HCT116 (cell line): ENCODE measurements at regions not wholly inside any gene's neighbourhood (a gene's known extent, or its start where the extent isn't known, plus 50 kb on each side); places are given as distances from the start of the nearest gene placed in this dataset.

ENCODE experiments used
- ATAC-seq: fragments of 200-7000 bp; cut with Tn5 transposase; 2 replicates; pipeline ENCODE4 v1.9.1; 2020; ENCODE audit warnings: mild to moderate bottlenecking, moderate library complexity
- BruUV-seq: library from RNA; stranded (reverse); fragments of 400-500 nt; replicated peaks from 2 replicates; lab custom pipeline; 2021; lab: Mats Ljungman, UMichigan
- CTCF ChIA-PET: fragments of 300-600 bp; sonication (Branson Sonifier 250); formaldehyde crosslinking; loops from one replicate; lab custom pipeline; 2021; ENCODE audit warnings: antibody characterized with exemption; lab: Charles Lee
- POLR2A ChIA-PET: fragments of 300-600, 350-600 bp; sonication (Branson Sonifier 250); formaldehyde crosslinking; loops from one replicate; lab custom pipeline; 2021; ENCODE audit warnings: antibody characterized with exemption; lab: Charles Lee
- RAD21 ChIA-PET, 2 experiments: fragments of 300-600 bp; sonication (Branson Sonifier 250); formaldehyde crosslinking; loops; one replicate each; lab custom pipeline; 2023; ENCODE audit warnings: low total read pairs in 2 of 2; ENCODE audit not compliant: uncharacterized antibody in 2 of 2, unreplicated experiment in 2 of 2, low non-redundant PET in 1 of 2; lab: Charles Lee
- DNase-seq: peaks from one replicate; pipeline ENCODE4 v3.0.0-alpha.2; 2010; ENCODE audit warnings: low read depth, low spot score
- H2AFZ ChIP-seq: fragments of 200-600 bp; shearing (Covaris generic), sonication (generic); 2 replicates; pipeline ENCODE4 v1.6.1; 2017; ENCODE audit warnings: low read depth, mixed run types, mixed read lengths, antibody characterized with exemption, low read length; ENCODE audit not compliant: poor library complexity, severe bottlenecking
- H3K27ac ChIP-seq: 2 replicates; pipeline ENCODE4 v1.5.1; 2012; ENCODE audit warnings: low read depth, low read length
- H3K27me3 ChIP-seq: fragments of 200-600 bp; sonication (generic); 2 replicates; pipeline ENCODE4 v1.6.1; 2016; ENCODE audit warnings: mixed run types, low read length, mixed read lengths; ENCODE audit not compliant: insufficient read depth
- H3K36me3 ChIP-seq, 2 experiments: fragments of 200-500 bp in 1 of 2; fragments of 200-600 bp in 1 of 2; sonication (Bioruptor generic) in 1 of 2; sonication (generic) in 1 of 2; 2 replicates each; pipeline versions ENCODE4 v1.5.1 to v1.6.1; 2014 to 2016; ENCODE audit warnings: low read length in 2 of 2, inconsistent platforms in 1 of 2, mixed read lengths in 1 of 2, mixed run types in 1 of 2; ENCODE audit not compliant: insufficient read depth in 2 of 2, control insufficient read depth in 1 of 2
- H3K4me1 ChIP-seq, 2 experiments: fragments of 200-600 bp in 1 of 2; sonication (generic) in 1 of 2; 2 replicates each; pipeline versions ENCODE4 v1.5.1 to v1.6.1; 2012 to 2017; ENCODE audit warnings: low read length in 2 of 2, inconsistent platforms in 1 of 2, mild to moderate bottlenecking in 1 of 2, mixed read lengths in 1 of 2, mixed run types in 1 of 2, moderate library complexity in 1 of 2; ENCODE audit not compliant: insufficient read depth in 2 of 2, control insufficient read depth in 1 of 2
- H3K4me2 ChIP-seq: fragments of 200-600 bp; sonication (generic); 2 replicates; pipeline ENCODE4 v1.6.1; 2017; ENCODE audit warnings: mixed run types, low read length, mixed read lengths
- H3K4me3 ChIP-seq, 2 experiments: fragments of 200-600 bp in 1 of 2; sonication (generic) in 1 of 2; replicated peaks in 1 of 2; 2 replicates each; pipeline ENCODE4 v1.5.1; 2011 to 2016; ENCODE audit warnings: low read length in 2 of 2, control low read depth in 1 of 2, low read depth in 1 of 2, mild to moderate bottlenecking in 1 of 2, mixed read lengths in 1 of 2, mixed run types in 1 of 2
- H3K79me2 ChIP-seq: fragments of 200-600 bp; sonication (generic); 2 replicates; pipeline ENCODE4 v1.6.1; 2017; ENCODE audit warnings: mild to moderate bottlenecking, mixed run types, low read length, moderate library complexity, mixed read lengths; ENCODE audit not compliant: insufficient read depth
- H3K9ac ChIP-seq: fragments of 200-600 bp; sonication (generic); 2 replicates; pipeline ENCODE4 v1.6.1; 2016; ENCODE audit warnings: low read length, mixed read lengths
- H3K9me2 ChIP-seq: fragments of 200-600 bp; sonication (generic), shearing (Covaris generic); 2 replicates; pipeline ENCODE4 v1.6.1; 2017; ENCODE audit warnings: mixed run types, mild to moderate bottlenecking, moderate library complexity; ENCODE audit not compliant: insufficient read depth
- H3K9me3 ChIP-seq, 2 experiments: fragments of 200-500 bp in 1 of 2; fragments of 200-600 bp in 1 of 2; sonication (Bioruptor generic) in 1 of 2; sonication (generic) in 1 of 2; 2 replicates each; pipeline ENCODE4 v1.6.1; 2014 to 2017; ENCODE audit warnings: low read length in 2 of 2, mixed read lengths in 2 of 2, inconsistent platforms in 1 of 2, low read depth in 1 of 2, mild to moderate bottlenecking in 1 of 2, mixed run types in 1 of 2, moderate library complexity in 1 of 2; ENCODE audit not compliant: control insufficient read depth in 1 of 2, insufficient read depth in 1 of 2
- H4K20me1 ChIP-seq: fragments of 200-600 bp; sonication (generic), shearing (Covaris generic); 2 replicates; pipeline ENCODE4 v1.6.1; 2017; ENCODE audit warnings: mixed run types, mild to moderate bottlenecking, moderate library complexity; ENCODE audit not compliant: insufficient read depth
- ATF3 ChIP-seq: IDR thresholded peaks from 2 replicates; pipeline ENCODE4 v1.6.1; 2012
- CBX3 ChIP-seq: IDR thresholded peaks from 2 replicates; pipeline ENCODE4 v1.6.1; 2012; ENCODE audit warnings: low read depth
- EGR1 ChIP-seq: IDR thresholded peaks from 2 replicates; pipeline ENCODE4 v1.6.1; 2012; ENCODE audit warnings: low read depth
- ELF1 ChIP-seq: IDR thresholded peaks from 2 replicates; pipeline ENCODE4 v1.6.1; 2012; ENCODE audit warnings: low read depth, borderline replicate concordance
- EZH2 ChIP-seq: fragments of 200-600 bp; sonication (generic); IDR thresholded peaks from 2 replicates; pipeline ENCODE4 v1.6.1; 2017; ENCODE audit warnings: antibody characterized with exemption, mixed run types
- EZH2phosphoT487 ChIP-seq: fragments of 200-600 bp; IDR thresholded peaks from 2 replicates; pipeline ENCODE4 v1.6.1; 2018; ENCODE audit warnings: antibody characterized with exemption, borderline replicate concordance
- FOSL1 ChIP-seq: IDR thresholded peaks from 2 replicates; pipeline ENCODE4 v1.6.1; 2012; ENCODE audit warnings: low read depth
- MAX ChIP-seq: IDR thresholded peaks from 2 replicates; pipeline ENCODE4 v1.6.1; 2012
- POLR2A ChIP-seq: IDR thresholded peaks from 2 replicates; pipeline ENCODE4 v1.7.0; 2011; ENCODE audit warnings: borderline replicate concordance; ENCODE audit not compliant: insufficient read depth, insufficient read length; ENCODE audit errors: extremely low read depth
- POLR2AphosphoS5 ChIP-seq: IDR thresholded peaks from 2 replicates; pipeline ENCODE4 v1.6.1; 2011; ENCODE audit warnings: mild to moderate bottlenecking, low read depth, low read length, moderate library complexity
- RAD21 ChIP-seq: IDR thresholded peaks from 2 replicates; pipeline ENCODE4 v1.6.1; 2012; ENCODE audit warnings: low read depth, mild to moderate bottlenecking
- REST ChIP-seq: IDR thresholded peaks from 2 replicates; pipeline ENCODE4 v1.6.1; 2012; ENCODE audit warnings: low read depth
- SIN3A ChIP-seq: IDR thresholded peaks from 2 replicates; pipeline ENCODE4 v1.6.1; 2012; ENCODE audit warnings: low read depth
- SRF ChIP-seq: IDR thresholded peaks from 2 replicates; pipeline ENCODE4 v1.6.1; 2012; ENCODE audit warnings: low read depth
- TCF7L2 ChIP-seq: IDR thresholded peaks from 2 replicates; pipeline ENCODE4 v1.7.0; 2011; ENCODE audit warnings: borderline replicate concordance, inconsistent platforms; ENCODE audit not compliant: insufficient read depth, insufficient read length; ENCODE audit errors: extremely low read depth
- YY1 ChIP-seq: IDR thresholded peaks from 2 replicates; pipeline ENCODE4 v1.6.1; 2011; ENCODE audit warnings: low read length, low read depth, moderate library complexity, mild to moderate bottlenecking; ENCODE audit not compliant: insufficient replicate concordance; ENCODE audit errors: extremely low read depth
- ZBTB33 ChIP-seq: IDR thresholded peaks from 2 replicates; pipeline ENCODE4 v1.6.1; 2011; ENCODE audit warnings: mild to moderate bottlenecking, low read length, moderate library complexity; ENCODE audit not compliant: insufficient replicate concordance; ENCODE audit errors: extremely low read depth
- ZFX ChIP-seq: fragments of 450-650 bp; IDR thresholded peaks from 2 replicates; pipeline ENCODE4 v1.6.1; 2017
- intact Hi-C: fragments of 100-400 bp; cut with micrococcal nuclease; formaldehyde crosslinking; loops from 2 replicates; pipeline ENCODE4 v1.10.0; 2022

GRCh38 chr17:77483128-77483598 lies 342.4 kb downstream of the SEC14L1 start:
- Histone ChIP-seq H3K4me2 (no peak overlapping the region), H2AFZ (no peak overlapping the region), H4K20me1 (no peaks in the 10 kb centered on the region; the same call in 1 of the 2 replicates), H3K9ac (no peak overlapping the region), H3K36me3 (peaks cover 7 to 26% of the 10 kb centered on the region in 2 experiments; a peak in 3 of 4 replicates), H3K9me3 (peaks cover 0 to 9% of the 10 kb centered on the region in 2 experiments; a peak in 1 of 4 replicates), H3K4me3 (no peak overlapping the region), H3K9me2 (no peaks in the 10 kb centered on the region), H3K27ac (no peak overlapping the region), H3K4me1 (peaks cover 2 to 5% of the 10 kb centered on the region in 2 experiments), H3K79me2 (peaks cover 51% of the 10 kb centered on the region), H3K27me3 (no peaks in the 10 kb centered on the region)
- ATAC-seq (no peak), DNase-seq (no peak)
- intact Hi-C loops = no loop called here
- POLR2A ChIA-PET = no interaction called here
- BruUV-seq = no TSS peak
- CTCF ChIA-PET = interaction anchor here (0.6 to 1.1 kb wide), 2 partner anchors 9 to 52 kb away, joined by 3 read pairs; no protein-coding TSS in a partner anchor
- TF ChIP-seq SIN3A = no peak
- no peak for TF ChIP-seq YY1
- TF ChIP-seq ZBTB33 = no peak
- no peak for TF ChIP-seq EGR1
- TF ChIP-seq EZH2 = no peak
- TF ChIP-seq RAD21 = no peak
- no peak for TF ChIP-seq POLR2A
- no peak for TF ChIP-seq FOSL1
- TF ChIP-seq CBX3 = no peak
- no peak for TF ChIP-seq TCF7L2
- no peak for TF ChIP-seq SRF
- TF ChIP-seq ELF1 = no peak
- no peak for TF ChIP-seq MAX
- no peak for TF ChIP-seq POLR2AphosphoS5
- no peak for TF ChIP-seq ZFX
- no peak for TF ChIP-seq REST
- TF ChIP-seq ATF3 = no peak
- TF ChIP-seq EZH2phosphoT487 = no peak
- RAD21 ChIA-PET = no interaction called here
